ENCODE measurements at regions not wholly inside any gene's neighbourhood (a gene's known extent, or its start where the extent isn't known, plus 50 kb on each side); places are given as distances from the start of the nearest gene placed in this dataset.

DNA sequence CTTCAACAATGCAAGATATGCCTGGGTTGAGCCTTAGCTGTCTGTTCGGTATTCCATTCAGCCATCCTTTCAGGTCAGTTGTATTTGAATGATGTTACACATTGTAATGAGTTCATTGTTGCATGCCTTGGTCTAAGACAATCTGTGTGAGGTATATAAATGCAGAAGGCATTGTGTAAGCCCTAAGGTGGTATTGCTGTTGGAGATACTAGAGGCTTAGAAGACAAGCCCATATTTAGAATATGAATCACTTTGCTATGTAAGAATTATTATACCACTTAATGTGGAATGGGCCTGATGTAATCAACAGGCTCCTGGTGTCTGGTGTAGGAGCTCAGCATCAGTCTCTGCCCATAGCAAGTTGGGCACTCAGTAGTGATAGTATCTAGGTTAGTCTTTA, 473.4 kb upstream of the GNPDA2 start:
- TF ChIP-seq, protein P1, sequence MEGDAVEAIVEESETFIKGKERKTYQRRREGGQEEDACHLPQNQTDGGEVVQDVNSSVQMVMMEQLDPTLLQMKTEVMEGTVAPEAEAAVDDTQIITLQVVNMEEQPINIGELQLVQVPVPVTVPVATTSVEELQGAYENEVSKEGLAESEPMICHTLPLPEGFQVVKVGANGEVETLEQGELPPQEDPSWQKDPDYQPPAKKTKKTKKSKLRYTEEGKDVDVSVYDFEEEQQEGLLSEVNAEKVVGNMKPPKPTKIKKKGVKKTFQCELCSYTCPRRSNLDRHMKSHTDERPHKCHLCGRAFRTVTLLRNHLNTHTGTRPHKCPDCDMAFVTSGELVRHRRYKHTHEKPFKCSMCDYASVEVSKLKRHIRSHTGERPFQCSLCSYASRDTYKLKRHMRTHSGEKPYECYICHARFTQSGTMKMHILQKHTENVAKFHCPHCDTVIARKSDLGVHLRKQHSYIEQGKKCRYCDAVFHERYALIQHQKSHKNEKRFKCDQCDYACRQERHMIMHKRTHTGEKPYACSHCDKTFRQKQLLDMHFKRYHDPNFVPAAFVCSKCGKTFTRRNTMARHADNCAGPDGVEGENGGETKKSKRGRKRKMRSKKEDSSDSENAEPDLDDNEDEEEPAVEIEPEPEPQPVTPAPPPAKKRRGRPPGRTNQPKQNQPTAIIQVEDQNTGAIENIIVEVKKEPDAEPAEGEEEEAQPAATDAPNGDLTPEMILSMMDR (IDR thresholded peaks at IDR 0.05; ENCODE audit: low read depth, low read length, missing input control) = no peak
- TF ChIP-seq, protein P2, sequence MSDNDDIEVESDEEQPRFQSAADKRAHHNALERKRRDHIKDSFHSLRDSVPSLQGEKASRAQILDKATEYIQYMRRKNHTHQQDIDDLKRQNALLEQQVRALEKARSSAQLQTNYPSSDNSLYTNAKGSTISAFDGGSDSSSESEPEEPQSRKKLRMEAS (IDR thresholded peaks at IDR 0.05) = no peak
- TF ChIP-seq, protein P3, sequence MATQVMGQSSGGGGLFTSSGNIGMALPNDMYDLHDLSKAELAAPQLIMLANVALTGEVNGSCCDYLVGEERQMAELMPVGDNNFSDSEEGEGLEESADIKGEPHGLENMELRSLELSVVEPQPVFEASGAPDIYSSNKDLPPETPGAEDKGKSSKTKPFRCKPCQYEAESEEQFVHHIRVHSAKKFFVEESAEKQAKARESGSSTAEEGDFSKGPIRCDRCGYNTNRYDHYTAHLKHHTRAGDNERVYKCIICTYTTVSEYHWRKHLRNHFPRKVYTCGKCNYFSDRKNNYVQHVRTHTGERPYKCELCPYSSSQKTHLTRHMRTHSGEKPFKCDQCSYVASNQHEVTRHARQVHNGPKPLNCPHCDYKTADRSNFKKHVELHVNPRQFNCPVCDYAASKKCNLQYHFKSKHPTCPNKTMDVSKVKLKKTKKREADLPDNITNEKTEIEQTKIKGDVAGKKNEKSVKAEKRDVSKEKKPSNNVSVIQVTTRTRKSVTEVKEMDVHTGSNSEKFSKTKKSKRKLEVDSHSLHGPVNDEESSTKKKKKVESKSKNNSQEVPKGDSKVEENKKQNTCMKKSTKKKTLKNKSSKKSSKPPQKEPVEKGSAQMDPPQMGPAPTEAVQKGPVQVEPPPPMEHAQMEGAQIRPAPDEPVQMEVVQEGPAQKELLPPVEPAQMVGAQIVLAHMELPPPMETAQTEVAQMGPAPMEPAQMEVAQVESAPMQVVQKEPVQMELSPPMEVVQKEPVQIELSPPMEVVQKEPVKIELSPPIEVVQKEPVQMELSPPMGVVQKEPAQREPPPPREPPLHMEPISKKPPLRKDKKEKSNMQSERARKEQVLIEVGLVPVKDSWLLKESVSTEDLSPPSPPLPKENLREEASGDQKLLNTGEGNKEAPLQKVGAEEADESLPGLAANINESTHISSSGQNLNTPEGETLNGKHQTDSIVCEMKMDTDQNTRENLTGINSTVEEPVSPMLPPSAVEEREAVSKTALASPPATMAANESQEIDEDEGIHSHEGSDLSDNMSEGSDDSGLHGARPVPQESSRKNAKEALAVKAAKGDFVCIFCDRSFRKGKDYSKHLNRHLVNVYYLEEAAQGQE (IDR thresholded peaks at IDR 0.05) = no peak
- TF ChIP-seq HNF4A (conservative IDR thresholded peaks at IDR 0.05) (no peak), NR2F2 (IDR thresholded peaks at IDR 0.05) (no peak), ATF3 (IDR thresholded peaks at IDR 0.05) (no peak), RAD21 (IDR thresholded peaks at IDR 0.05) (no peak), YY1 (IDR thresholded peaks at IDR 0.05) (no peak), FOXA1 (IDR thresholded peaks at IDR 0.05) (no peak), RXRA (IDR thresholded peaks at IDR 0.05) (no peak), TAF1 (conservative IDR thresholded peaks at IDR 0.05) (no peak), SP1 (IDR thresholded peaks at IDR 0.05) (no peak), JUND (IDR thresholded peaks at IDR 0.05) (no peak)

Measured in liver (tissue), 3 donors.